GM18517 (cell line): ENCODE measurements at regions not wholly inside any gene's neighbourhood (a gene's known extent, or its start where the extent isn't known, plus 50 kb on each side); places are given as distances from the start of the nearest gene placed in this dataset.
"Not testable (repeated sequence)": the region's sequence is repeated elsewhere in the genome, so short reads cannot be mapped to it uniquely, and the experiment has no call there.

Experiments
- ATAC-seq: cut with Tn5 transposase; IDR thresholded peaks from one replicate; pipeline ENCODE4 v1.9.1; 2021; ENCODE audit warnings: mild to moderate bottlenecking, moderate library complexity; ENCODE audit not compliant: unreplicated experiment

GRCh38 chr7:97373736-97374135 is 256.2 kb downstream of the SDHAF3 start:
- no peak for ATAC-seq

DNA sequence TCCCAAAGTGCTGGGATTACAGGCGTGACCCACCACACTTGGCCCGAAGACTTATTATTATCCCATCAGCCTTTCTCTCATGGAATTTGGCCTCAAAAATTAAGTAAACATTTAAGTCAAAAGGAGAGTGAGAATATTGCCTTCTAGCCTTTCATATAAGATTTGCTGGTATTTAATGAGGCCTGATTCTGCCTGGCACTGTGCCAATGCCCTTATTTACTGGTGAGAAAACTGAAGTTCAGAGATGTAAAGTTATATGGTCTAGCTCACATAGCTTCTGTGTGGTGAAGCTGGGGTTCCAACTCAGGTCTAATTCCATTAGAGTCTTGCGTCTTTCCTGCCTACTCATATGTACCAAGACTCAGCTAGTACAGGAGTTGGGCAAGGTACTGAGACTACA is 260.2 kb downstream of the SDHAF3 start:
- no peak for ATAC-seq

GRCh38 chr7:97381815-97382554 is 264.5 kb downstream of the SDHAF3 start:
- no peak for ATAC-seq

GRCh38 chr7:97390052-97390451 is 272.6 kb downstream of the SDHAF3 start:
- ATAC-seq: no peak

DNA sequence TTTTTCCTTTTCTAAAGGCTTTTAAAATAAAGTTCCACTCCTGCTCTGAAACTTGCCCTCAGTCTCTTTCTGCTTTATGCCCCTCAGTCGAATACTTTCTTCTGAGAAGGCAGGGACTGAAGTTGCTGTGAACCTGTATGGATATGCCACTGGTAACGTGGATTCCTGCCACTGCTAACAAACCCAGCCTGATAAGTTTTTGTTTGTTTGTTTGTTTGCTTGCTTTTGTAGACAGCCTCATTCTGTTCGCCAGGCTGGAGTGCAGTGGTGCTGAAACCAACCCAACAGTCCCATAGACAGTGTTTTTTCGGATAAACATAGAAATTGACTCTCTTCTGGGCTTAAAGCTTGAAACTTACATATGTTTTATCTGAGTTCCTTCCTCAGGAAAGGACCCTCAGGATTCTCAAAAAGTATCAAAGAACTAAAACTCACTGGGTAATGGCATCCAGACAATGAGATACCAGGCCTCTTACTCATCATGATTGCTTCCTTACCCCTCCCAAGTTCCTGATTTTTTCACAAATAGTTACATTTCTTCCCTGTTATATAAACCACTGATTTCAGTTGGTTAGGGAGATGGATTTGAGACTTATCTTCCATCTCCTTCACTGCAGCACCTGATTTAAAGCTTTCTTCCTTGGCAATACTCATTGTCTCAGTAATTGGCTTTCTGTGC is 273.6 kb downstream of the SDHAF3 start:
- no peak for ATAC-seq

GRCh38 chr7:97401398-97401797 is 283.9 kb downstream of the SDHAF3 start:
- no peak for ATAC-seq

DNA sequence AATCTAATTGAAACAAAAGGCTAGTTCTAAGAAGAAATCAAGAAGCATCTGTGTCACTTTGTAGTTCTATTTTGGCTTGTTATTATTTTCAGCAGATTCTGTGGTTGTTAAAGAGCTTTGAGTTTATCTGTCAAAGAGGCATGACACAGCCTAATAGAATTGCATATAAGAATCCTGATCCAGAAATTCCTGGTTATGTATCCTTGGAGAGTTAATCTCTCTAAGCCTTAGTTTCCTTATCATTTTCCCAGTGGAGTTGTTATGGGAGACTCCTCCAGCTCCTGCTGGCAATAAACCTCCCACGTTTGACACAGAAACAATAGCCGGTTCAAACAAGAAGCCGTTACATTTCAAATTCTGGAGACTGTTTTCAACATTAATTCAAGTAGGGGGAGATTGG is 288.3 kb downstream of the SDHAF3 start:
- no peak for ATAC-seq

- ATAC-seq: no peak
These were observed 289.6 kb downstream of the SDHAF3 start for GRCh38 chr7:97407106-97407505.

- no peak for ATAC-seq
These were observed 291.8 kb downstream of the SDHAF3 start for GRCh38 chr7:97409346-97409745.

GRCh38 chr7:97418312-97418711 is 300.8 kb downstream of the SDHAF3 start:
- ATAC-seq: no peak

- no peak for ATAC-seq
These were observed 302.4 kb downstream of the SDHAF3 start for GRCh38 chr7:97419898-97420297.

DNA sequence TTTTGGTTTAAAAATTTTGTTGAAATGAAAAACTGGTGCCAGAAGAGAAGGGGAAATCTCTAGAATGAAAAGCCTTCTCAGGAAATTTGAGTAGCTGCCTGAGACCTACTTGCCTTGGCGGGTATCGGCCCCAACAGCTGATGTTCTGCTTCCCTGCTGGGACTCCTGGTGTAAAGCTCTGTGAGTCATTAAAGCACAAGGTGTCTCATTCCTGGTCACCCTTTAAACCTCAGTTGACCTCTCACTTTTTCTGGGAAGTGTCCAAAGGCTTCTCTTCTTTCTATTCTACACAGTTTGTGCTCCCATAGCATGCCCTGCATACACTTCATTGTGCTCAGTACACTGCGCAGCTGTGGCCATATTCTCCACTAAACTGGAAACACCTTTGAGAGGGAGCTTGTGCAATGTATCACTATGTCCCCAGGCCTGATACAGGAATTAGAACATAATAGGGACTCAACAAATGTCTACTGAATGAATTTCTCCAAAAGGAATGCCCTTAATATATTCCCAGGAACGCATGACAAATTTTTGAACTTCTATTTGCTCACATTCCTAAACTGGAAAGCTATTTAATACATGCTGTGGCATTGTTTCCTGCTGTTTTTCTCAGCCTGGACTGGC is 303.9 kb downstream of the SDHAF3 start:
- ATAC-seq: no peak

DNA sequence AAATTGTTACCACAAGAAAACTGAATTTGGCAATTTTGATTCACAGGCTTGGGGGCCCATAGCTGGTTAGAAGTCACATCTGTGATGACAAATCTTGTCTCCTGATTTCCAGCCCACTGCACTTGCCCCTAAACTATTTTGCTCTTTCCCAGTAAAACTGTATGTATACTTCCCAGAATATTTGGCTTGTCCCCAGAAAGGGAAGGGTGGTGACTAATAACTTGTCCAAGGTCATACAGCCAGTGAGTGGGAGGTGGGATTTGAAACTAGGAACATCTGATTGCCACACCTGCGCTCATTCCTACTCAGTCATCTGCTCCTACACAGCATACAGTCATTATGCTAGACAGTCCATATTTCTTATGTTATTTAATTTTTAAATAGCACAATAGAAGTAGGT is 304.5 kb downstream of the SDHAF3 start:
- ATAC-seq: no peak

DNA sequence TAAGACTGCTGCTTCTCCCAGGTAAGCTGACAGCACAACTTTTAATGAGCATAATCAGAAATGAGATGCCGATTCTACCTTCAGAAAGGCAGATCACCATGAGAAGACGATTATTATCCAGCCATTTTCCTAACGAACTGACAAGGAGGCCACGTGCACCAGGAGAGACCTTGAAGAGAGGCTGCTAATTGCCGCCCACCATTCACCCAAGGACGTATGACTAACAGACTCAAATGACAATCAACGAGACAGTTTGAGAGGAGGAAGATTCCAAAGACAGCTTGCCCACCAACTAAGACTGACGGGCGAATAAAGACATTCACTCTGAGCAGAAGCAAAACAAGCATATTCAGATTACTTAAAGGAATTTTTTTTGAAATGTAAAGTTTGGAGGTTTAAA is 301.9 kb upstream of the TAC1 start:
- ATAC-seq: no peak

- ATAC-seq: no peak
These were observed 292.2 kb upstream of the TAC1 start for GRCh38 chr7:97439637-97440214.

- ATAC-seq: no peak
These were observed 285.5 kb upstream of the TAC1 start for GRCh38 chr7:97446361-97446760.

DNA sequence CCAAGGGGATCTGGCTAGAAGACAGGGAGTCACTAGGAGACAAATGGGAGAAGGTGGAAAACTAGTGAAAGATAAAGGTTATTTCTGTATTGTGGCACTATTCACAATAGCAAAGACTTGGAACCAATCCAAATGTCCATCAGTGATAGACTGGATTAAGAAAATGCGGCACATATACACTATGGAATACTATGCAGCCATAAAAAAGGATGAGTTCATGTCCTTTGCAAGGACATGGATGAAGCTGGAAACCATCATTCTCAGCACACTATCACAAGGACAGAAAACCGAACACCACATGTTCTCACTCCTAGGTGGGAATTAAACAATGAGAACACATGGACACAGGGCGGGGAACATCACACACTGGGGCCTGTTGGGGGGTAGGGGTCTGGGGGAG is 282.4 kb upstream of the TAC1 start:
- not testable (repeated sequence) for ATAC-seq

DNA sequence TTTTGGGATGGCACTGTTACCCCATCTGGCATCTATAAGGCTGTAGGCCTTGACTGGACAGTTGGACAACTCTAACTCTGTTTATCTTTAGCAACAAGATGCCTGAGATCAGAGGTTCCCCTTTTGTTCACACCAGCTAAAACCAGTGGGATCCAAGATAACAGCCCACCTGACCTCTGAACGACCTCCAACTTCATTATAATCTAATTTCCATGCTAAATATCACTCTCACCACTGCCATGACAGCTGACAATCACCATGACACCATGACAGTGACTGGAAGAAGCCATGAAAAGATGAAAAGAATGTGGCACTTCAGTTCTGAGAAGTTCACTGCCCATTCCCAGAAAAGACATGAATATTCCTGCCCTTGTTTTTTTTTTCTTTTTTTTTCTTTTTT is 281.4 kb upstream of the TAC1 start:
- no peak for ATAC-seq

DNA sequence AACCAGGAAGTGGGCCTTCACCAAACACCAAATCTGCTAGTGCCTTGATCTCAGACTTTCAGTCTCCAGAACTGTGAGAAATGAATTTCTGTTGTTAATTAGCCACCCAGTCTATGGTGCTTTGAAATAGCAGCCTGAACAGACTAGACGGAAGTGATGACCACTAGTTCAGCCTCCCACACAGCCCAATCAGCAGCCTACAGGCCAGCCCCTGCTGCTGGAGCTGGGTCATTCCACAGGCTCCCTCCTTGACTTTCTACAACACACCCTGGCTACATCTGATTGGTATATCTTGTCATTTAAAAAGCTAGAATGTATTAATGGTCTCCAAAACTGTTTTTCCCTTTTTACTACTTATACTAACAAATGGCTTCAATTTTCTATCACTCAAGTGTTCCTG is 277.2 kb upstream of the TAC1 start:
- no peak for ATAC-seq

DNA sequence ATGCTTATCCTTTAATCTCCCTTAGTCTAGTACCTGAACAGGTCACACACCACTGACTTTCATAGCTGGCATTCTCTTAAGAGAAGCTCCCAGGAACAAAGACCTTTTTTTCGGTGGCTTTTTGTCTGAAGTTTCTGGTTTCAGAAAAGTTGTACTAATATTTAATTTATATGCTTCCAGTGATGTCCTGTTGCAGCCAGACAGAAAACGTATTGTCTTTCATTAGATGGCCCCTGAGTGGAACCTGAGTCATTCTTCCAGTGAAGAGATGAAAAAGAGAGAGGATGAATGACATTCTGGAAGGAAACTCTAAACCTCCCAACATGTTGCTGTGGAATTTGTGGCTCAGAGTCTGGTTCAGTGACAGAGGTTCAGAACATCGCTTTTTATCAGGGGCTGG is 274.8 kb upstream of the TAC1 start:
- ATAC-seq: no peak

GRCh38 chr7:97460433-97460832 is 271.5 kb upstream of the TAC1 start:
- ATAC-seq: no peak

DNA sequence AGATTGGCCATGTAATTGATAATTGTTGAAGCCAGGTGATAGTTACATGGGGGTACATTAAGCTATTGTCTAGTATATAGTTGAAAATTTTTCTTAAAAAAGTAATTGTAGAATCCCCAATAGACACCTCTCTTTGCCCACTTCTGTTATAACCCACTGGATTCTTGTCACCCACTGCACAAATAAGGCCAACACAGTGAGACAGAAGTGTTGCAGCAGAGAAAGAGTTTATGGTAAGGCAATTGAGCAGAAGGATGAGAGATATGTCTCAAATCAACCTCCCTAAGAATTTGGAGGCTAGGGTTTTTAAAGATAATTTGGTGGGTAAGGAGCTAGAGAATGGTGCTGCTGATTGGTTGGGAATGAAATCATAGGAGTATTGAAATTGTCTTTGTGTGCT is 270.3 kb upstream of the TAC1 start:
- no peak for ATAC-seq
